Smooth muscle cell (in vitro differentiated cells): ENCODE measurements at regions not wholly inside any gene's neighbourhood (a gene's known extent, or its start where the extent isn't known, plus 50 kb on each side); places are given as distances from the start of the nearest gene placed in this dataset.

Experiments used
- DNase-seq: peaks from one replicate; lab custom pipeline; 2025; ENCODE audit not compliant: unreplicated experiment; lab: John Stamatoyannopoulos, UW
- H2AFZ ChIP-seq: fragments of 200-600 bp; sonication (generic); 2 replicates; pipeline ENCODE4 v1.6.0; 2016; ENCODE audit warnings: antibody characterized with exemption, low read depth, mild to moderate bottlenecking
- H3F3A ChIP-seq: fragments of 200-600 bp; sonication (generic); 2 replicates; pipeline ENCODE4 v1.6.0; 2017; ENCODE audit warnings: antibody characterized with exemption, low read depth
- H3K27ac ChIP-seq: fragments of 200-600 bp; sonication (generic); 2 replicates; pipeline ENCODE4 v1.5.1; 2016; ENCODE audit warnings: low read depth, mild to moderate bottlenecking
- H3K27me3 ChIP-seq: fragments of 200-600 bp; sonication (generic); 2 replicates; pipeline ENCODE4 v1.6.1; 2016; ENCODE audit warnings: low read depth, mild to moderate bottlenecking
- H3K36me3 ChIP-seq: fragments of 200-600 bp; sonication (generic); 2 replicates; pipeline ENCODE4 v1.5.1; 2016; ENCODE audit warnings: low read depth
- H3K4me1 ChIP-seq: fragments of 200-600 bp; sonication (generic); 2 replicates; pipeline ENCODE4 v1.5.1; 2016; ENCODE audit warnings: low read depth
- H3K4me2 ChIP-seq: fragments of 200-600 bp; sonication (generic); 2 replicates; pipeline ENCODE4 v1.6.0; 2016; ENCODE audit warnings: mild to moderate bottlenecking
- H3K4me3 ChIP-seq: fragments of 200-600 bp; sonication (generic); 2 replicates; pipeline ENCODE4 v1.5.1; 2016; ENCODE audit warnings: mild to moderate bottlenecking
- H3K79me2 ChIP-seq: fragments of 200-600 bp; sonication (generic); 2 replicates; pipeline ENCODE4 v1.6.0; 2016; ENCODE audit warnings: low read depth, mild to moderate bottlenecking
- H3K9ac ChIP-seq: fragments of 200-600 bp; sonication (generic); 2 replicates; pipeline ENCODE4 v1.6.0; 2016; ENCODE audit warnings: low read depth
- H3K9me3 ChIP-seq: fragments of 200-600 bp; sonication (generic); replicated peaks from 2 replicates; pipeline ENCODE4 v1.5.1; 2016; ENCODE audit warnings: low read depth
- H4K20me1 ChIP-seq: fragments of 200-600 bp; sonication (generic); 2 replicates; pipeline ENCODE4 v1.6.0; 2016; ENCODE audit warnings: low read depth
- CTCF ChIP-seq: fragments of 200-600 bp; sonication (generic); IDR thresholded peaks from 2 replicates; pipeline ENCODE4 v1.5.1; 2017; ENCODE audit warnings: borderline replicate concordance, mild to moderate bottlenecking, antibody characterized with exemption; ENCODE audit not compliant: insufficient read depth, poor library complexity, severe bottlenecking
- WGBS: methylation state at CpG from one replicate; pipeline ENCODE4 v1.1.7; 2016; ENCODE audit warnings: low lambda C conversion rate; 5-methylcytosine and 5-hydroxymethylcytosine counted together

DNA sequence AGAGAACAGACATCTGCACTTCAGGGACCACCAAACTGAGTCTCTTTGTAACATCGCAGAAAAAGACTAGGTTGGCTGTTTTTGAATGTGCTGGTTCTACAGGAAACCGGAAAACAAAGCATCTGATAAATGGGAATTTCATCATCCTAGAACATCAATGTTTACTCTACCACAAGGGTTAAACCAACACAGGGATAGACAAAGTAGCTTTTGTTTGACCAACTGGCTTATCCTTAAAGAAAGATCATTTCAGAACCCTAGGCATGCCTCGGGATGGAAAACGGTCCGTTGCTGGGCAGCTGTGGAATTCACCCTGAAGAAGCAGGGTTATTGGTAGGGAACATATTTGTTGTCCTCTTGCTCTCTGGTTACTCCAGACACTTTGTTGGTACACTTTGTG is 2355.5 kb upstream of the AGA start:
- Histone ChIP-seq H3K9me3 (no peaks in the 10 kb centered on the region), H3K36me3 (no peaks in the 10 kb centered on the region), H3F3A (no peaks in the 10 kb centered on the region), H3K79me2 (no peaks in the 10 kb centered on the region), H3K4me2 (no peak overlapping the region), H2AFZ (no peak overlapping the region), H3K4me3 (no peak overlapping the region), H3K9ac (no peak overlapping the region), H4K20me1 (no peaks in the 10 kb centered on the region), H3K27ac (no peak overlapping the region), H3K4me1 (no peaks in the 10 kb centered on the region), H3K27me3 (no peaks in the 10 kb centered on the region)
- DNase-seq, result no peak
- no peak for TF ChIP-seq CTCF
- WGBS, result 95% methylated on average over 5 of the region's 5 CpGs

DNA sequence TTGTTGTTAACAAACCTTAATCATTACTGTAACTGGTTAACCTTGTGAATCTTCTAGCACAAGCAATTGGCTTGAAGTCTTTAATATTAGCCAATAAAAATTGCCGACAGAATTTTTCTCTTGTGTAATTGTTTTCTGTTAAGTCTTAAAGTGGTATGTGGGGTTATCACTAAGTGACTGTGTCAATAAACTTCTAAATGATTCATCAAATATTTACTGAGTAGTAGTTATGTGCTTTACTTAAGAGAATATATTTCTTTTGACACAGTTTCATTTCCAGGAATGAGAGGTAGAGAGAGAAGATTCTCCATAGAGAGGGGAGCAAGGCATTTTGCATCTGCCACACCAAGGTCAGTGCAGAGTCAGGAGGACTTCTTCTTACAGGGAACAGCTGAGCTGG is 2361.6 kb upstream of the AGA start:
- no peak for DNase-seq
- TF ChIP-seq CTCF, result no peak
- WGBS, result 58% methylated on average over 1 of the region's 1 CpG

GRCh38 chr4:179804440-179804839 is 2362.2 kb upstream of the AGA start:
- Histone ChIP-seq H3K27me3 (no peaks in the 10 kb centered on the region), H3K9me3 (no peaks in the 10 kb centered on the region), H3K4me1 (no peaks in the 10 kb centered on the region), H3K36me3 (no peaks in the 10 kb centered on the region), H2AFZ (no peak overlapping the region), H3F3A (no peaks in the 10 kb centered on the region), H3K4me2 (no peak overlapping the region), H3K4me3 (no peak overlapping the region), H4K20me1 (no peaks in the 10 kb centered on the region), H3K27ac (no peak overlapping the region), H3K79me2 (no peaks in the 10 kb centered on the region), H3K9ac (no peak overlapping the region)
- TF ChIP-seq CTCF, result no peak
- DNase-seq, result no peak
- WGBS, result 89% methylated on average over 1 of the region's 1 CpG

More for the DNA sequence above, 2361.6 kb upstream of the AGA start:
- H3K36me3 ChIP-seq, result no peaks in the 10 kb centered on the region
- H3K4me3 ChIP-seq, result no peak overlapping the region
- no peaks in the 10 kb centered on the region for H3K79me2 ChIP-seq
- H3K4me1 ChIP-seq, result no peaks in the 10 kb centered on the region
- H3K27ac ChIP-seq, result no peak overlapping the region
- no peaks in the 10 kb centered on the region for H3F3A ChIP-seq
- H2AFZ ChIP-seq, result no peak overlapping the region
- no peaks in the 10 kb centered on the region for H3K27me3 ChIP-seq
- H3K9me3 ChIP-seq, result no peaks in the 10 kb centered on the region
- no peaks in the 10 kb centered on the region for H4K20me1 ChIP-seq
- no peak overlapping the region for H3K9ac ChIP-seq
- no peak overlapping the region for H3K4me2 ChIP-seq

- Histone ChIP-seq H3K36me3 (no peaks in the 10 kb centered on the region), H2AFZ (no peak overlapping the region), H3K27me3 (no peaks in the 10 kb centered on the region), H3F3A (no peaks in the 10 kb centered on the region), H3K4me2 (no peak overlapping the region), H3K4me1 (no peaks in the 10 kb centered on the region), H3K4me3 (no peak overlapping the region), H3K9me3 (no peaks in the 10 kb centered on the region), H4K20me1 (no peaks in the 10 kb centered on the region), H3K9ac (no peak overlapping the region), H3K79me2 (no peaks in the 10 kb centered on the region), H3K27ac (no peak overlapping the region)
- TF ChIP-seq CTCF, result no peak
- WGBS, result 82% methylated on average over 8 of the region's 8 CpGs
- DNase-seq, result no peak
These were observed 2375.1 kb upstream of the AGA start for GRCh38 chr4:179817317-179817716.
